GM18951 (cell line): ENCODE measurements at regions not wholly inside any gene's neighbourhood (a gene's known extent, or its start where the extent isn't known, plus 50 kb on each side); places are given as distances from the start of the nearest gene placed in this dataset.

Experiments
- POLR2A ChIP-seq: IDR thresholded peaks from 4 replicates; pipeline ENCODE4 v1.6.1; 2011; ENCODE audit warnings: mild to moderate bottlenecking; ENCODE audit not compliant: insufficient read length, insufficient read depth; ENCODE audit errors: extremely low read depth
- in situ Hi-C: fragments of 300-500 bp; cut with MboI; formaldehyde crosslinking; loops from one replicate; pipeline ENCODE4 v1.12.0; 2022; ENCODE audit warnings: low sequenced_read_pairs, mixed read lengths, inconsistent platforms; ENCODE audit not compliant: unreplicated experiment

GRCh38 chr14:89578156-89578555 is 161.1 kb upstream of the FOXN3 start:
- TF ChIP-seq POLR2A, result no peak

GRCh38 chr14:89576960-89577359 is 159.9 kb upstream of the FOXN3 start:
- in situ Hi-C loops, result no loop called here
- TF ChIP-seq POLR2A, result no peak

More at GRCh38 chr14:89578156-89578555, 161.1 kb upstream of the FOXN3 start:
- in situ Hi-C loops, result no loop called here

GRCh38 chr14:89576145-89576927 is 159.3 kb upstream of the FOXN3 start:
- TF ChIP-seq POLR2A, result no peak
- in situ Hi-C loops, result no loop called here

- in situ Hi-C loops, result no loop called here
- no peak for TF ChIP-seq POLR2A
These were observed 158.5 kb upstream of the FOXN3 start for GRCh38 chr14:89575386-89576061.

GRCh38 chr14:89574420-89574819 is 157.4 kb upstream of the FOXN3 start:
- TF ChIP-seq POLR2A, result no peak
- in situ Hi-C loops, result no loop called here

GRCh38 chr14:89573399-89573657 is 156.3 kb upstream of the FOXN3 start:
- in situ Hi-C loops, result no loop called here
- TF ChIP-seq POLR2A, result no peak

- in situ Hi-C loops, result no loop called here
- no peak for TF ChIP-seq POLR2A
These were observed 155.8 kb upstream of the FOXN3 start for GRCh38 chr14:89572596-89573398.

GRCh38 chr14:89571491-89571890 is 154.5 kb upstream of the FOXN3 start:
- no peak for TF ChIP-seq POLR2A
- in situ Hi-C loops, result no loop called here

- in situ Hi-C loops, result no loop called here
- TF ChIP-seq POLR2A, result no peak
These were observed 149.8 kb upstream of the FOXN3 start for GRCh38 chr14:89566644-89567415.

- in situ Hi-C loops, result no loop called here
These were observed 149.1 kb upstream of the FOXN3 start for GRCh38 chr14:89566180-89566579.

GRCh38 chr14:89565607-89566006 is 148.6 kb upstream of the FOXN3 start:
- no peak for TF ChIP-seq POLR2A

More at GRCh38 chr14:89566180-89566579, 149.1 kb upstream of the FOXN3 start:
- no peak for TF ChIP-seq POLR2A

GRCh38 chr14:89564989-89565388 is 148.0 kb upstream of the FOXN3 start:
- TF ChIP-seq POLR2A, result no peak
- in situ Hi-C loops, result no loop called here

More at GRCh38 chr14:89565607-89566006, 148.6 kb upstream of the FOXN3 start:
- in situ Hi-C loops, result no loop called here
